Osteoblast (primary cell): ENCODE measurements at regions not wholly inside any gene's neighbourhood (a gene's known extent, or its start where the extent isn't known, plus 50 kb on each side); places are given as distances from the start of the nearest gene placed in this dataset.

Experiments
- DNase-seq: peaks from one replicate; pipeline ENCODE4 v3.0.0; 2011; ENCODE audit warnings: low spot score, mixed read lengths; ENCODE audit not compliant: insufficient read length; ENCODE audit errors: missing footprints
- H2AFZ ChIP-seq: 2 replicates; pipeline ENCODE4 v1.6.0; 2011; ENCODE audit warnings: mild to moderate bottlenecking, low read length
- H3K27ac ChIP-seq: 2 replicates; pipeline ENCODE4 v1.5.1; 2011; ENCODE audit warnings: mild to moderate bottlenecking, low read depth, low read length, moderate library complexity
- H3K27me3 ChIP-seq: 2 replicates; pipeline ENCODE4 v1.6.0; 2012; ENCODE audit warnings: mild to moderate bottlenecking, control low read depth, inconsistent platforms, low read length, moderate library complexity; ENCODE audit not compliant: insufficient read depth
- H3K36me3 ChIP-seq: 2 replicates; pipeline ENCODE4 v1.5.1; 2011; ENCODE audit warnings: mild to moderate bottlenecking, low read length, control low read depth, moderate library complexity; ENCODE audit not compliant: insufficient read depth
- H3K4me1 ChIP-seq: 2 replicates; pipeline ENCODE4 v1.5.1; 2011; ENCODE audit warnings: mild to moderate bottlenecking, low read length, control low read depth, moderate library complexity; ENCODE audit not compliant: insufficient read depth
- H3K4me2 ChIP-seq: 2 replicates; pipeline ENCODE4 v1.6.0; 2011; ENCODE audit warnings: mild to moderate bottlenecking, low read length; ENCODE audit not compliant: insufficient read depth
- H3K4me3 ChIP-seq: fragments of 200-600 bp; sonication (generic); 3 replicates; pipeline ENCODE4 v1.5.1; 2012; ENCODE audit warnings: mild to moderate bottlenecking, low read length, inconsistent platforms; ENCODE audit not compliant: insufficient read depth
- H3K79me2 ChIP-seq: 2 replicates; pipeline ENCODE4 v1.6.0; 2012; ENCODE audit warnings: mild to moderate bottlenecking, low read length, control low read depth, inconsistent platforms; ENCODE audit not compliant: insufficient read depth
- H3K9me3 ChIP-seq: 2 replicates; pipeline ENCODE4 v1.5.1; 2011; ENCODE audit warnings: low read depth, low read length, control low read depth
- H4K20me1 ChIP-seq: 2 replicates; pipeline ENCODE4 v1.6.0; 2012; ENCODE audit warnings: mild to moderate bottlenecking, low read length, control low read depth; ENCODE audit not compliant: insufficient read depth
- TF ChIP-seq, protein P1 (sequence below): IDR thresholded peaks from 2 replicates; pipeline ENCODE4 v1.5.1; 2011; ENCODE audit warnings: mild to moderate bottlenecking, low read depth, low read length, moderate library complexity; ENCODE audit errors: extremely low read depth

DNA sequence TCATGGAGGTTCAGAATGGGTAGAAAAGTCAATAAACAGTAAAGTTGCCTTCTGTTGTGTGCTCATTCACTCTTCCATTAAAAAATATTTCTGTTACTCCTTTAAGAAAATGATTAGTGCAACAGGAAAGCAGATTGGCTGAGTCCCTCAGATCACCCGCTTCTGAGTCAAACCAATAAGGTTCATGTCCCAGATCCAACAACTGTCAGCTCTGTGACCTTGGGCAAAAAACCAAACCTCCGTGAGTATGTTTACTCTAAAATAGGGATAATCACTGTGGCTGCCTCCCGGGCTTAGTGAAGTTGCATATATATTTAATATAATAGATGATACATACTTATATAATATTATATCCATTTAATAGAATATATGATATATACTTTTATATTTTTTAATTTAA is 698.5 kb upstream of the RBFOX1 start:
- no peaks in the 10 kb centered on the region for H3K36me3 ChIP-seq
- no peaks in the 10 kb centered on the region for H3K9me3 ChIP-seq
- no peak overlapping the region for H3K4me3 ChIP-seq
- H2AFZ ChIP-seq, result no peak overlapping the region
- no peaks in the 10 kb centered on the region for H3K27me3 ChIP-seq
- H4K20me1 ChIP-seq, result no peaks in the 10 kb centered on the region
- no peaks in the 10 kb centered on the region for H3K4me1 ChIP-seq
- H3K27ac ChIP-seq, result no peak overlapping the region
- H3K4me2 ChIP-seq, result no peak overlapping the region
- TF ChIP-seq, protein P1, sequence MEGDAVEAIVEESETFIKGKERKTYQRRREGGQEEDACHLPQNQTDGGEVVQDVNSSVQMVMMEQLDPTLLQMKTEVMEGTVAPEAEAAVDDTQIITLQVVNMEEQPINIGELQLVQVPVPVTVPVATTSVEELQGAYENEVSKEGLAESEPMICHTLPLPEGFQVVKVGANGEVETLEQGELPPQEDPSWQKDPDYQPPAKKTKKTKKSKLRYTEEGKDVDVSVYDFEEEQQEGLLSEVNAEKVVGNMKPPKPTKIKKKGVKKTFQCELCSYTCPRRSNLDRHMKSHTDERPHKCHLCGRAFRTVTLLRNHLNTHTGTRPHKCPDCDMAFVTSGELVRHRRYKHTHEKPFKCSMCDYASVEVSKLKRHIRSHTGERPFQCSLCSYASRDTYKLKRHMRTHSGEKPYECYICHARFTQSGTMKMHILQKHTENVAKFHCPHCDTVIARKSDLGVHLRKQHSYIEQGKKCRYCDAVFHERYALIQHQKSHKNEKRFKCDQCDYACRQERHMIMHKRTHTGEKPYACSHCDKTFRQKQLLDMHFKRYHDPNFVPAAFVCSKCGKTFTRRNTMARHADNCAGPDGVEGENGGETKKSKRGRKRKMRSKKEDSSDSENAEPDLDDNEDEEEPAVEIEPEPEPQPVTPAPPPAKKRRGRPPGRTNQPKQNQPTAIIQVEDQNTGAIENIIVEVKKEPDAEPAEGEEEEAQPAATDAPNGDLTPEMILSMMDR, result no peak
- no peak for DNase-seq
- H3K79me2 ChIP-seq, result no peaks in the 10 kb centered on the region

DNA sequence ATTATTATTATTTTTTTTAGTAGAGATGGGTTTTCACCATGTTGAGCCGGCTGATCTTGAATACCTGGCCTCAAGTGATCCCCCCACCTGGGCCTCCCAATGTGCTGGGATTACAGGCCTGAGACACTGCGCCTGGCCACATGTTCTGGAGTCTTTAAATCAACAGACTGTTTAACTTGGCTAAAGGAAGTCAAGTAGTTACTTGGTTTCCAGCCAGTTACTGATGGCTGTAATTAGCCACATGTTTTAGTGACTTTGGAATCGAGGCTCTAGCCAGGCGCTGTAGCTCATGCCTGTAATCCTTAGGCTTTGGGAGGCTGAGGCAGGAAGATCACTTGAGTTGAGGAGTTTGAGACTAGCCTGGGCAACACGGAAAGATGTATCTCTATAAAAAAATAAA is 699.2 kb upstream of the RBFOX1 start:
- Histone ChIP-seq H3K4me3 (no peak overlapping the region), H3K4me2 (no peak overlapping the region), H3K4me1 (no peaks in the 10 kb centered on the region), H3K79me2 (no peaks in the 10 kb centered on the region), H4K20me1 (no peaks in the 10 kb centered on the region), H3K9me3 (no peaks in the 10 kb centered on the region), H3K27ac (no peak overlapping the region), H2AFZ (no peak overlapping the region), H3K27me3 (no peaks in the 10 kb centered on the region), H3K36me3 (no peaks in the 10 kb centered on the region)
- TF ChIP-seq, protein P1, result no peak
- DNase-seq, result no peak

DNA sequence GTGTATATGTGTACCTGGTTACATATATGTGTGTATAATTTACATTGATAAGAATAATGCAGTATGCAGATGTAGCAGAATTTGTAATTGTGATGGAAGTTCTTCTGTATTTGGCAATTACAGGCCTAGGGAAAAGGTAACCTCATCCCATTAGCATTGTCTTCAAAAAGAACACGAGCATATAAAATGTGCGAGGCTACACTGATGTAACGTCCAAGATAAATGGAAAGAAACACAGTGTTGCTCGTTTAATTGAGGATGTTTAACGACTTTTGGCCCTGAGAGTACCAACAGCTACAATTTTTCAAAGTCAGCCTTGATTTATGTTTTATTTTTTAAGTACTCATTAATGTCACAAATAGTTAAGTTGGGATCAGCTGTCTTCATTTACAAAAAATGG is 703.5 kb upstream of the RBFOX1 start:
- no peaks in the 10 kb centered on the region for H3K36me3 ChIP-seq
- TF ChIP-seq, protein P1, result no peak
- H3K4me1 ChIP-seq, result no peaks in the 10 kb centered on the region
- H2AFZ ChIP-seq, result no peak overlapping the region
- H3K4me2 ChIP-seq, result no peak overlapping the region
- H3K9me3 ChIP-seq, result peaks cover 3% of the 10 kb centered on the region
- H3K27ac ChIP-seq, result no peak overlapping the region
- no peaks in the 10 kb centered on the region for H3K79me2 ChIP-seq
- no peak for DNase-seq
- no peaks in the 10 kb centered on the region for H4K20me1 ChIP-seq
- no peaks in the 10 kb centered on the region for H3K27me3 ChIP-seq
- no peak overlapping the region for H3K4me3 ChIP-seq

DNA sequence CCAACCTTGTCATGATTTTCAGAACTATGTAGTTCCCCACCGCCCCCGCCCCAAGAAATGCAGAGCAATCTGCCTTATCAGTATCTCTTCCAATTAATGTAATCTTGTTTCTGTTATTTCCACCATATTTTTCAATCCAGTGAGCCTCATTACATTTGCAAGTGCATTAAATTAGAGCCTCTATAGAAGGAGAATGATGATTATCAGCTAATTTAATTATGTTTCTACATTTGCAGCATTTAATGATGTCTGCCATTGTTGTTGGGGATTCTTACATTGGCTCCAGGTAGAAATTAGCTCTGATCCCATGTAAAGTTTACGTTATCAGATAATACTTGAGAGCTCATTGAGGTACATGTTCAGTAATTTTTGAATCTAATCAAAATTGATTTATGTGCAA is 707.0 kb upstream of the RBFOX1 start:
- H2AFZ ChIP-seq, result no peak overlapping the region
- H3K79me2 ChIP-seq, result no peaks in the 10 kb centered on the region
- H3K36me3 ChIP-seq, result no peaks in the 10 kb centered on the region
- H4K20me1 ChIP-seq, result no peaks in the 10 kb centered on the region
- H3K4me1 ChIP-seq, result no peaks in the 10 kb centered on the region
- H3K4me2 ChIP-seq, result no peak overlapping the region
- no peak for DNase-seq
- peaks cover 5% of the 10 kb centered on the region for H3K9me3 ChIP-seq
- H3K27me3 ChIP-seq, result no peaks in the 10 kb centered on the region
- no peak overlapping the region for H3K4me3 ChIP-seq
- TF ChIP-seq, protein P1, result no peak
- no peak overlapping the region for H3K27ac ChIP-seq
